Activated CD4-positive, alpha-beta memory T cell treated with anti-CD3 and anti-CD28 coated beads, Interleukin-2, amount 10 ng/mL, durations not matched to agents 7 days and 5 days (primary cell): ENCODE measurements at regions not wholly inside any gene's neighbourhood (a gene's known extent, or its start where the extent isn't known, plus 50 kb on each side); places are given as distances from the start of the nearest gene placed in this dataset.
"Not testable (repeated sequence)": the region's sequence is repeated elsewhere in the genome, so short reads cannot be mapped to it uniquely, and the experiment has no call there.

Source experiments
- CTCF ChIA-PET: fragments of 350-600 bp; sonication (Branson Sonifier 250); formaldehyde crosslinking; loops from one replicate; lab custom pipeline; 2021; ENCODE audit warnings: antibody characterized with exemption, inconsistent platforms; lab: Charles Lee
- POLR2A ChIA-PET: fragments of 350-600 bp; sonication (Branson Sonifier 250); formaldehyde crosslinking; loops from one replicate; lab custom pipeline; 2021; ENCODE audit warnings: antibody characterized with exemption; lab: Charles Lee
- DNase-seq: peaks from one replicate; pipeline ENCODE4 v3.0.0-alpha.2; 2020
- H3K27ac Mint-ChIP-seq: one replicate; pipeline ENCODE4 v1.8.0; 2021; ENCODE audit warnings: mild to moderate bottlenecking, mixed read lengths
- H3K27me3 Mint-ChIP-seq: one replicate; pipeline ENCODE4 v1.8.0; 2021; ENCODE audit warnings: mixed read lengths
- H3K36me3 Mint-ChIP-seq: one replicate; pipeline ENCODE4 v1.8.0; 2021; ENCODE audit warnings: low read depth, mixed read lengths
- H3K4me1 Mint-ChIP-seq: one replicate; pipeline ENCODE4 v1.8.0; 2021; ENCODE audit warnings: mixed read lengths
- H3K4me3 Mint-ChIP-seq: one replicate; pipeline ENCODE4 v1.8.0; 2021; ENCODE audit warnings: mild to moderate bottlenecking, mixed read lengths
- H3K9me3 Mint-ChIP-seq: one replicate; pipeline ENCODE4 v1.8.0; 2021; ENCODE audit warnings: mixed read lengths

DNA sequence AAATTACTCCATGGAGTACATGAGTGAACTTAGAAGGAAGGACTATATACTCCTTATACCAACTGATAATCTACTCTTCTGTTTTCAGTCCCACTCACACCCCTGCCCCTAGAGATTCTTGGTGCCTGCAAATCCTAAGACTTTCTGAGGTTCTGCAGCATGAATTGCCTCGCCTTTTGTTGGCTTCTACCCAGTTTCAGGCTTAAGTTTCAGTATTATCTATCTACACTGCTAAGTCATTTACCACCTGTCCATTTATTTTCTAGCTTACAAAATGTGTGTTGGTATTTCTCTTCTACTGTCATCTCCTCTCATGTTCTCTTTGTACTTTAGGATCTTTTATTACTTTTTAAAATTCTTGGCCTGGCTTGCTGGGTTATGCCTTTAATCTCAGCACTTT lies 94.4 kb upstream of the AMOT start:
- Mint-ChIP-seq H3K4me3 (no peak overlapping the region), H3K27me3 (no peaks in the 10 kb centered on the region), H3K27ac (no peak overlapping the region), H3K36me3 (no peaks in the 10 kb centered on the region), H3K4me1 (no peaks in the 10 kb centered on the region), H3K9me3 (no peaks in the 10 kb centered on the region)
- POLR2A ChIA-PET, result no interaction called here
- DNase-seq, result no peak
- CTCF ChIA-PET, result no interaction called here

DNA sequence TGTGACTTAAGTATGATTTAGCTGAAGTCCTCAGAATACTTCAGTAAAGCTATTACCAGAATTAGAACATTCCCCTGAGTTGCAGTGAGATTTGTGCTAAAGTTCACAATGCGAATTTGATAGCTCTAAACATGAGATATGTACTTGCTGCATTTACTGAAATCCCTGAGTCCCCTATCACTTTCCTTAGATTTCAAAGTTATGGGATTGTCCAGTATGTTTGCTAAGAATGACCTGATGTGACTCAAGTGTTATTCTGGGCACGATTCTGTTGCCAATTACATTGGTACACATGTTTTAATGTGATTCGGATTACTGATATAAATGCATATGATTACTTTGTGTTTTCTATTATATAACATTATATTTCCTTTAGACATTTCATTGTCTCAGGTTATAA lies 91.3 kb upstream of the AMOT start:
- DNase-seq, result no peak
- ChIA-PET POLR2A (no interaction called here), CTCF (no interaction called here)
- Mint-ChIP-seq H3K9me3 (no peaks in the 10 kb centered on the region), H3K27me3 (no peaks in the 10 kb centered on the region), H3K27ac (no peak overlapping the region), H3K4me3 (no peak overlapping the region), H3K4me1 (no peaks in the 10 kb centered on the region), H3K36me3 (no peaks in the 10 kb centered on the region)

DNA sequence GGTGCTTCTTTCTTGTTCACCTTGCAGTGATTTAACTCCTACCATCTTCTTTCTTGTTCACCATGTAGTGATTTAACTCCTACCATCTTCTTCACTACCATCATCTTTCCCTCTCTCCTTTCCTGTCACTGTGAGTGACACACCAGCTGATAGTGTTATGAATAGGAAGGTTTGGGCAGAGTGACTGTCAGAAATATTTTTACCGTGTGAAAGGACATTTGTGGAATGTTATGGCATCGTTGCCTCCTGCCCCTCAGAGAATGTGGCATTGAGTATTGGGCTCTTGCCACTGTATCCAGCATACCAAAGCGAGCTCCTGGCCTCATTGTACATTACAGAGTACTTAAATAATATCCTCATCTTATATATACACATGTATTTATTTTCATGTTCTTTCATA lies 90.8 kb upstream of the AMOT start:
- Mint-ChIP-seq H3K27me3 (no peaks in the 10 kb centered on the region), H3K4me3 (no peak overlapping the region), H3K4me1 (no peaks in the 10 kb centered on the region), H3K9me3 (no peaks in the 10 kb centered on the region), H3K27ac (no peak overlapping the region), H3K36me3 (no peaks in the 10 kb centered on the region)
- no peak for DNase-seq
- ChIA-PET POLR2A (no interaction called here), CTCF (no interaction called here)

DNA sequence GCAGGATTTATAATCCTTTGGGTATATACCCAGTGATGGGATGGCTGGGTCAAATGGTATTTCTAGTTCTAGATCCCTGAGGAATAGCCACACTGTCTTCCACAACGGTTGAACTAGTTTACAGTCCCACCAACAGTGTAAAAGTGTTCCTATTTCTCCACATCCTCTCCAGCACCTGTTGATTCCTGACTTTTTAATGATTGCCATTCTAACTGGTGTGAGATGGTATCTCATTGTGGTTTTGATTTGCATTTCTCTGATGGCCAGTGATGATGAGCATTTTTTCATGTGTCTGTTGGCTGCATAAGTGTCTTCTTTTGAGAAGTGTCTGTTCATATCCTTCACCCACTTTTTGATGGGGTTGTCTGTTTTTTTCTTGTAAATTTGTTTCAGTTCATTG lies 82.8 kb upstream of the AMOT start:
- H3K4me1 Mint-ChIP-seq, DNase-seq, H3K36me3 Mint-ChIP-seq, H3K27me3 Mint-ChIP-seq, POLR2A ChIA-PET, H3K27ac Mint-ChIP-seq, H3K4me3 Mint-ChIP-seq, CTCF ChIA-PET, H3K9me3 Mint-ChIP-seq: not testable (repeated sequence)

DNA sequence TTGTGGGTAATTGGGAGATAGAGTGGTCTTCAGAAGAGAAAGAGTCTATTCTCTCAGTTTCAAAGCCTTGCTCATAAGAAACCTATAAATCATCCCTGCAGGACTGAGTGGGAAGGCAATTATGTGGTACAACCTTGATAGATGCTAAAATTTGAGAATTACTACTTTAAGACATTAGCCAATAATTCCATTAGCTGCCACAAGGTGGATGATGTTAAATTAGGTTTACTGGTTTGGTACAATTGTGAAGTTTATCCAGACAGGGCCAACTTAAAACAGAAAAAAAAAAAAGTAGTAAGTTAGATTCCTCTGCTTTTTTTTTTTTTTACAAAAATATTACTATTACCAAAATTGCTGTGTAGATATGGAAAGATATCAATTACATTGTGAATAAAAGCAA lies 73.2 kb upstream of the AMOT start:
- POLR2A ChIA-PET, result no interaction called here
- no peak for DNase-seq
- CTCF ChIA-PET, result no interaction called here
- no peak overlapping the region for H3K4me3 Mint-ChIP-seq
- no peaks in the 10 kb centered on the region for H3K9me3 Mint-ChIP-seq
- H3K27me3 Mint-ChIP-seq, result no peaks in the 10 kb centered on the region
- no peaks in the 10 kb centered on the region for H3K4me1 Mint-ChIP-seq
- H3K36me3 Mint-ChIP-seq, result no peaks in the 10 kb centered on the region
- H3K27ac Mint-ChIP-seq, result no peak overlapping the region

DNA sequence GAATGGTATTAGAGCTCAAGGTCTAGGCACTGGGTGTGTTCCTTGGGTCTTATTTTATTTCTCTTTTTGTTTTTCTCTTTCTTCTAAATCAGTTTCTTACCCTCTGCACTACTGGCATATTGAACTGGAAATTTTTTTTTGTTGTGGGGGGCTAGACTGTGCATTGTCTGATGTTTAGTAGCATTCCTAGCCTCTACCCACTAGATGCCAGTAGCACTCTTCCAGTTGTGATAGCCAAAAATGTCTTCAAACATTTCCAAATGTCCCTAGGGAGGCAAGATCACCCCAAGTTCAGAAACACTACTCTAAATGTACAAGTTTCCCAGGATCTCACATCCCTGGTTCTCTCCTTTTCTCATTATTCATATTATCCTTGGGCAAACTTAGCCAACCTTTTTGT lies 69.8 kb upstream of the AMOT start:
- ChIA-PET POLR2A (no interaction called here), CTCF (no interaction called here)
- H3K9me3 Mint-ChIP-seq, result no peaks in the 10 kb centered on the region
- H3K27ac Mint-ChIP-seq, result no peak overlapping the region
- DNase-seq, result no peak
- H3K36me3 Mint-ChIP-seq, result no peaks in the 10 kb centered on the region
- H3K4me3 Mint-ChIP-seq, result no peak overlapping the region
- no peaks in the 10 kb centered on the region for H3K4me1 Mint-ChIP-seq
- H3K27me3 Mint-ChIP-seq, result no peaks in the 10 kb centered on the region

DNA sequence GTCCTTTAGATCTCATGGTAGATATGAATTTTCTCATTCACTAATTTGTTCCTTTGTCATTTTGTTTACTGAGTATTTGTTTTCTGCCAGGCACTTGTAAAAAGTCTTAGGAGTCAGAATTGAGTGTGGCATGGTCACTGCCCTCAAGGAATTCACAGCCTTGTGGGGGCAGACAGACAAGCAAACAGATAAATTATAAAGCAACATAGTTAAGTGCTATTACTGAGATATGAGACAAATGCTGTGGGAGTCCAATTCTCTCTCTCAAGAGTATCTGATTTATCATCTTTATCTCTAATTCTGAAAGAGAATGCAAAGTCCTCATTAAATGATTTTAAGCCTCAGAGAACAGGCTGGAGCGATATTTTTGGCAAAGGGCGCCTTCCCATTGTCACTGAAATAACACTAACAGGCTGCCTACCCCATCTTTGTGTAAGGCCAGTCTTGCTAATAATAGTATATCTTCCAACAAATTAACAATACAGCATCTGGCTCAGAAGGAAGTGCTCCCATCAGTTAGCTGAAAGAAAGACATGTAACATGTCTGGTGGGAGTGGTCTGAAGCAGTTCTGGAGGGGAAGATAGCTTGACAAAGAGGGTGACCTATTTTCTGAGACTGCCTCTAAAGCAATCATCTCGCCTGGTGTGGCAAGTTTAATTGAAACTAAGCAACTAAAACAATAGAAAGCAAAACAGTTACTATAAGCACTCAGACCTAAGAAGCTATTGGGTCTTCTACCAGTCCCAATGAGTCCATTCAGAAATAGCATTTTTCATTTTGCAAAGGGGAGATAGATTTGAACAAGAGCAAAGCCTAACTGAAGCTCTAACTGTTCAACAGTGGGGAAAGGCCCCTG lies 61.5 kb upstream of the AMOT start:
- POLR2A ChIA-PET, result no interaction called here
- Mint-ChIP-seq H3K4me1 (no peaks in the 10 kb centered on the region), H3K9me3 (no peaks in the 10 kb centered on the region), H3K27me3 (no peaks in the 10 kb centered on the region), H3K27ac (no peak overlapping the region), H3K36me3 (no peaks in the 10 kb centered on the region), H3K4me3 (no peak overlapping the region)
- CTCF ChIA-PET, result no interaction called here
- no peak for DNase-seq

DNA sequence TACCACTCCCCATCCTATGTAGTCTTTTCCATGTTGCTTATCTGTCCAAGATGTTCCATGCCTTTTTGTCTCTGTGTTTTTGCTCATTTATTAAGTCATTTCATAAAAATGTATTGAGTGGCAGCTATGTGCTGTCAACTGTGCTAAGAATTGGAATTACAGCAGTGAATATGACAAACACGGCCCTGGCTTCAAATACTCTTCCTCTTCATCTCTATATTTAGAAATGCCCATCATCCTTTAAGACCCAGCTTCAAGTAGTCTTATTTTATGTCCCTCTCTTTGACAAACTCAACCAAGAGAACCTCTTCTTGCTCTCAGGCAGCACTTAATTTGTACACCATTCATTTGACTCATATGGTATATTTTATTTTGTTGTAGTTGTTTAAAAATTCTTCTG lies 55.4 kb upstream of the AMOT start:
- CTCF ChIA-PET, result no interaction called here
- Mint-ChIP-seq H3K27ac (no peak overlapping the region), H3K27me3 (no peaks in the 10 kb centered on the region), H3K4me1 (no peaks in the 10 kb centered on the region), H3K36me3 (no peaks in the 10 kb centered on the region), H3K4me3 (no peak overlapping the region), H3K9me3 (no peaks in the 10 kb centered on the region)
- DNase-seq, result no peak
- POLR2A ChIA-PET, result no interaction called here
